ENCODE measurements at regions not wholly inside any gene's neighbourhood (a gene's known extent, or its start where the extent isn't known, plus 50 kb on each side); places are given as distances from the start of the nearest gene placed in this dataset.
"Not testable (repeated sequence)": the region's sequence is repeated elsewhere in the genome, so short reads cannot be mapped to it uniquely, and the experiment has no call there.

DNA sequence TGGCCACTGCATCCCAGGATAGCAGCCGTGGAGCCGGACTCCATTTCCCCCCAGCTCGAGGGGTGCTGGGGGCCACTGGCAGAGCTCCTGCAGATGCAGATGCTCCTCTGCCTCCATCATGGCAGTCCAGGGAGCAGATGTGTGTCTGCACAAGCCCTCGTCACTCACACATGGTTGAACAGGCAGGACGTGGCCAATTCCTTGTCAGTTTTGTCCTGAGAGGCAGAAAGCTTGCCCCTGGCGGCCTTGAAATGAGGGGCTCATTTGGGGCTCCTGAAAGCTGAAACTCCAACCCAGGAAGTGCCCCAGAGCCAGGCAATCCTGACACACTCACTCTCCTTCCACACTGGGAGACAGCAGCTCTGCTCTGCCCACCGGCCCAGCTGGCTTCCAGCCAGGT is 100.9 kb upstream of the C14orf180 start:
- CTCF ChIA-PET: no interaction called here
- no peaks in the 10 kb centered on the region for H3K36me3 ChIP-seq (ENCODE audit: insufficient read depth, low read length, poor library complexity, severe bottlenecking)
- H3K27me3 ChIP-seq (replicated peaks; ENCODE audit: insufficient read depth, low read depth, low read length, poor library complexity): peaks cover 5% of the 10 kb centered on the region
- no peak for DNase-seq (ENCODE audit: low spot score)
- POLR2A ChIA-PET (ENCODE audit: low non-redundant PET): no interaction called here
- H3K27ac ChIP-seq (ENCODE audit: low read depth, low read length, poor library complexity, severe bottlenecking): no peak overlapping the region
- no peak for TF ChIP-seq EZH2 (IDR thresholded peaks at IDR 0.05; ENCODE audit: borderline replicate concordance, low read depth, low read length, poor library complexity, severe bottlenecking)
- TF ChIP-seq, protein P1, sequence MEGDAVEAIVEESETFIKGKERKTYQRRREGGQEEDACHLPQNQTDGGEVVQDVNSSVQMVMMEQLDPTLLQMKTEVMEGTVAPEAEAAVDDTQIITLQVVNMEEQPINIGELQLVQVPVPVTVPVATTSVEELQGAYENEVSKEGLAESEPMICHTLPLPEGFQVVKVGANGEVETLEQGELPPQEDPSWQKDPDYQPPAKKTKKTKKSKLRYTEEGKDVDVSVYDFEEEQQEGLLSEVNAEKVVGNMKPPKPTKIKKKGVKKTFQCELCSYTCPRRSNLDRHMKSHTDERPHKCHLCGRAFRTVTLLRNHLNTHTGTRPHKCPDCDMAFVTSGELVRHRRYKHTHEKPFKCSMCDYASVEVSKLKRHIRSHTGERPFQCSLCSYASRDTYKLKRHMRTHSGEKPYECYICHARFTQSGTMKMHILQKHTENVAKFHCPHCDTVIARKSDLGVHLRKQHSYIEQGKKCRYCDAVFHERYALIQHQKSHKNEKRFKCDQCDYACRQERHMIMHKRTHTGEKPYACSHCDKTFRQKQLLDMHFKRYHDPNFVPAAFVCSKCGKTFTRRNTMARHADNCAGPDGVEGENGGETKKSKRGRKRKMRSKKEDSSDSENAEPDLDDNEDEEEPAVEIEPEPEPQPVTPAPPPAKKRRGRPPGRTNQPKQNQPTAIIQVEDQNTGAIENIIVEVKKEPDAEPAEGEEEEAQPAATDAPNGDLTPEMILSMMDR (conservative IDR thresholded peaks at IDR 0.05; ENCODE audit: low read depth, low read length): no peak
- intact Hi-C loops (cut with micrococcal nuclease; ENCODE audit: unreplicated experiment): no loop called here
- no peaks in the 10 kb centered on the region for H3K9me3 ChIP-seq (ENCODE audit: low read depth, low read length, poor library complexity, severe bottlenecking)
- H3K4me3 ChIP-seq (ENCODE audit: low read depth, low read length, poor library complexity, severe bottlenecking): no peak overlapping the region
- no peaks in the 10 kb centered on the region for H3K4me1 ChIP-seq (ENCODE audit: insufficient read depth, low read length, poor library complexity, severe bottlenecking)
- no TSS peak for BruUV-seq (replicated peaks)

DNA sequence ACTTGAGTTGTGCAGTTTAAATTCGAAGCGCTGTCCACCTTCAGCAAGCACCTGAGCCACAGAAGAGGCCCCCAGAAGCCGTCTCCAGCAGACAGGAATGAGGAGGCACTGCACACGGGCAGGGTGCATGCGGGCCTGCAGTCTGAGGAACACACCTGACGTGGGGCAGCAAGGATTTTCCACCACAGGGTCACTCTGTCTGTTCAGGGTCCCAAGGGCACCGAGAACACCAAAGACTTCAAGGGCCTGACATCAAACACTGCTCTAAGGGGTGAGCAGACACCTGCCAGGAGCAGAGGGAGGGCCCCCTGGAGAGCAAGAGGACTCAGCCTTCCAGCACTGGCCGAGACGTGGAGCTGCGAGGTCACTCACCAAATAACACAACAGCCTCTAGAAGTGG is 99.7 kb upstream of the C14orf180 start:
- BruUV-seq (replicated peaks): no TSS peak
- ChIA-PET POLR2A (ENCODE audit: low non-redundant PET) (no interaction called here), CTCF (no interaction called here)
- H3K4me1 ChIP-seq (ENCODE audit: insufficient read depth, low read length, poor library complexity, severe bottlenecking): no peaks in the 10 kb centered on the region
- H3K4me3 ChIP-seq (ENCODE audit: low read depth, low read length, poor library complexity, severe bottlenecking): no peak overlapping the region
- no peak for DNase-seq (ENCODE audit: low spot score)
- H3K27me3 ChIP-seq (replicated peaks; ENCODE audit: insufficient read depth, low read depth, low read length, poor library complexity): peaks cover 13% of the 10 kb centered on the region
- intact Hi-C loops (cut with micrococcal nuclease; ENCODE audit: unreplicated experiment): no loop called here
- TF ChIP-seq, protein P1 (conservative IDR thresholded peaks at IDR 0.05; ENCODE audit: low read depth, low read length): no peak
- no peak for TF ChIP-seq EZH2 (IDR thresholded peaks at IDR 0.05; ENCODE audit: borderline replicate concordance, low read depth, low read length, poor library complexity, severe bottlenecking)
- H3K27ac ChIP-seq (ENCODE audit: low read depth, low read length, poor library complexity, severe bottlenecking): no peak overlapping the region
- H3K36me3 ChIP-seq (ENCODE audit: insufficient read depth, low read length, poor library complexity, severe bottlenecking): no peaks in the 10 kb centered on the region
- no peaks in the 10 kb centered on the region for H3K9me3 ChIP-seq (ENCODE audit: low read depth, low read length, poor library complexity, severe bottlenecking)

DNA sequence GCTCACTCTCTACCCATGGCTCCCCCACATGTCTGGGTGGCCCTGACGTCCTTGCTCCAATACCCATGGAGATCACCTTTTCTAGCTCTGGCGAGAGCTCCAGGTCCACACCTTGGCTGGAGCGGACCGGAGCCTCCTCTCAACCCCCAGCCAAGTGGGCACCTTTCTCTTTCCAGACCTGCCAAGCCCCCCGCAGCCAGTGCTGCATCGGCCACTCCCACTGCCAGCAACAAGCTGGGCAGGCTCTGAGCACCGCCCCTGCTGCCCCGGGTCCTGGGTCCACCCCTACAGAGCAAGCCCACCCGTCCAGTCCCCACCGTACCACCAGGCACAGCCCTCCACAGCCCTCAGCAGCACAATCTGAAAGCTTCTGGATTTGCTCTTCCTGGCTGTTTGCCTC is 98.2 kb upstream of the C14orf180 start:
- Histone ChIP-seq H3K4me1 (ENCODE audit: insufficient read depth, low read length, poor library complexity, severe bottlenecking) (no peaks in the 10 kb centered on the region), H3K9me3 (ENCODE audit: low read depth, low read length, poor library complexity, severe bottlenecking) (no peaks in the 10 kb centered on the region), H3K4me3 (ENCODE audit: low read depth, low read length, poor library complexity, severe bottlenecking) (no peak overlapping the region), H3K27me3 (replicated peaks; ENCODE audit: insufficient read depth, low read depth, low read length, poor library complexity) (peaks cover 21% of the 10 kb centered on the region), H3K36me3 (ENCODE audit: insufficient read depth, low read length, poor library complexity, severe bottlenecking) (no peaks in the 10 kb centered on the region), H3K27ac (ENCODE audit: low read depth, low read length, poor library complexity, severe bottlenecking) (no peak overlapping the region)
- intact Hi-C loops (cut with micrococcal nuclease; ENCODE audit: unreplicated experiment): no loop called here
- no peak for TF ChIP-seq EZH2 (IDR thresholded peaks at IDR 0.05; ENCODE audit: borderline replicate concordance, low read depth, low read length, poor library complexity, severe bottlenecking)
- TF ChIP-seq, protein P1 (conservative IDR thresholded peaks at IDR 0.05; ENCODE audit: low read depth, low read length): no peak
- POLR2A ChIA-PET (ENCODE audit: low non-redundant PET): no interaction called here
- DNase-seq (ENCODE audit: low spot score): no peak
- CTCF ChIA-PET: interaction anchor here (0.6 kb wide), 1 partner anchor 197 kb away, joined by 3 read pairs; no protein-coding TSS in a partner anchor
- no TSS peak for BruUV-seq (replicated peaks)

DNA sequence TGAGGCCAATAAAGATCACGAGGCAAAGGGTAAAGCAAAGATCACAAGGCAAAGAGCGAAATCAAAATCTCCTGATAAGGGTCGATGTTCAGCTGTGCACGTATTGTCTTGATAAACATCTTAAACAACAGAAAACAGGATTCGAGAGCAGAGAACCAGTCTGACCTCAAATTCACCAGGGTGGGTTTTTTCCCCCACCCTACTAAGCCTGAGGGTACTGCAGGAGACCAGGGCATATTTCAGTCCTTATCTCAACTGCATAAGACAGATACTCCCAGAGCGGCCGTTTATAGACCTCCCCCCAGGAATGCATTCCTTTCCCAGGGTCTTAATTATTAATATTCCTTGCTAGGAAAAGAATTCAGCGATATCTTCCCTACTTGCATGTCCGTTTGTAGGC is 97.5 kb upstream of the C14orf180 start:
- H3K4me3 ChIP-seq (ENCODE audit: low read depth, low read length, poor library complexity, severe bottlenecking); POLR2A ChIA-PET (ENCODE audit: low non-redundant PET); H3K4me1 ChIP-seq (ENCODE audit: insufficient read depth, low read length, poor library complexity, severe bottlenecking); intact Hi-C loops (cut with micrococcal nuclease; ENCODE audit: unreplicated experiment); H3K9me3 ChIP-seq (ENCODE audit: low read depth, low read length, poor library complexity, severe bottlenecking); DNase-seq (ENCODE audit: low spot score); H3K27ac ChIP-seq (ENCODE audit: low read depth, low read length, poor library complexity, severe bottlenecking); CTCF ChIA-PET; BruUV-seq (replicated peaks); H3K36me3 ChIP-seq (ENCODE audit: insufficient read depth, low read length, poor library complexity, severe bottlenecking): not testable (repeated sequence)
- H3K27me3 ChIP-seq (replicated peaks; ENCODE audit: insufficient read depth, low read depth, low read length, poor library complexity): peaks cover 21% of the 10 kb centered on the region
